GM13977 (cell line): ENCODE measurements at regions not wholly inside any gene's neighbourhood (a gene's known extent, or its start where the extent isn't known, plus 50 kb on each side); places are given as distances from the start of the nearest gene placed in this dataset.

Experiments
- DNase-seq: peaks from one replicate; pipeline ENCODE4 v3.0.0; 2012; ENCODE audit warnings: low spot score
- CTCF ChIP-seq: IDR thresholded peaks from 2 replicates; pipeline ENCODE4 v1.5.1; 2012; ENCODE audit warnings: mild to moderate bottlenecking, control low read depth; ENCODE audit not compliant: insufficient read depth; ENCODE audit errors: extremely low read depth, missing control alignments
- in situ Hi-C: fragments of 300-500 bp; cut with MboI; formaldehyde crosslinking; loops from one replicate; pipeline ENCODE4 v1.12.0; 2022; ENCODE audit warnings: low sequenced_read_pairs, low pct_unique_long_range_greater_than_20kb, mixed read lengths, inconsistent platforms; ENCODE audit not compliant: unreplicated experiment

DNA sequence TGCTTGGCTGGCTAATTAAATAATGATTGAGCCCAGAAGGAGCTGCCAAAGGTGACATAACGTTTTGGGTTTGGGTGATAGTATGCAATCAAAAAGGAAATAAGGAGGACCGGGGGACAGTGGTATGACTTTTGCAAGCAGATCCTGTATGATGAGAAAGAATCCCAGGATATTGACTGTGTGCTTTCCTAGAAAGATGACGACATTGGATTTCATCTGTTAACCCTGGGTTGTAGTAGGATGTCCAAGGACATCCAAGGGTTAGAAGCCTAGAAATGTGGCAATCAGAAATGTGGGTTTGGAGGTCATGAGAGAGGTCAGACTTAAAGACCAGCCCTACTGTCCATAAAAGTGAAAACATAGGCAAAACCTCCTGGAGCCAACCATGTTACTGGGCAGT, 50.3 kb upstream of the HMHB1 start:
- no peak for DNase-seq
- TF ChIP-seq CTCF = no peak
- in situ Hi-C loops = no loop called here

GRCh38 chr5:143760755-143761154, 51.2 kb upstream of the HMHB1 start:
- in situ Hi-C loops = no loop called here
- TF ChIP-seq CTCF = no peak
- no peak for DNase-seq

- no peak for TF ChIP-seq CTCF
- in situ Hi-C loops = no loop called here
- no peak for DNase-seq
Measured at GRCh38 chr5:143760131-143760505, 51.8 kb upstream of the HMHB1 start.

DNA sequence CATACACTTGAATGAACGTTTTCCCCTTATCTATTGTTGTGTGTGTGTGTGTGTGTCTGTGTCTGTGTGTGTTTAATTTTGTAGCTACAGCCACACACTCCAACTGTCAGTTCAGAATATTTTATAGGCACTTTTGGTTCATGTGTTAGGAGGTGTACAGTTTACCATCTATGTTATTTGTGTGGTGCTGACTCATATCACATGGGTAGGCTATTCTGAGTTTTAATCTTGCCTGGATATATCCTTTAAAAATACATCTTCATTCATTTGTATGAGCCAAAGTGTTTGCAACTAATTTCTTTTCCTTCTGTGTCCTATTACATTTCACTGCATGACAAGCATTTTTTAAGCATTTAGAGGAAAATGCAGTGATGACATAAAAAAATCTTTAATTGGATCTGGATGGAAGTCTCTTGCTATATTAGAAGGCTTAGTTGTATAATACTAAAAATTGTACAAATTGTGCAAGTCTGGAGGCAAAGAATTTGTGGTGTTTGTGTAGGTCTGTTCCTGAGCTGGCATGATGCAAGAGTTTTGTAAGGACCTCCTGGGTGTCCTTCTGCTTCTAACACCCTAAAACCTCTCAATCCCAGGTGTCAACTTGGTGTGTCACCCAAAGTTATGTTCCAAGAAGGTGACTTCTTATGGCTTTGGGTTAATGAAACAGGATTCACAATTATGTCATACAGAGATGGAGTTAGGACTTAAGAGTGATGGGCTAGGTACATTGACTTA, 52.4 kb upstream of the HMHB1 start:
- no peak for DNase-seq
- in situ Hi-C loops = no loop called here
- TF ChIP-seq CTCF = no peak

- in situ Hi-C loops = no loop called here
- peak; percentile 37 for DNase-seq
- no peak for TF ChIP-seq CTCF
Measured at GRCh38 chr5:143758750-143759149, 53.2 kb upstream of the HMHB1 start.

GRCh38 chr5:143758015-143758414, 53.9 kb upstream of the HMHB1 start:
- DNase-seq = no peak
- TF ChIP-seq CTCF = no peak
- in situ Hi-C loops = no loop called here
